Gastrocnemius medialis (tissue), 4 donors: ENCODE measurements at regions not wholly inside any gene's neighbourhood (a gene's known extent, or its start where the extent isn't known, plus 50 kb on each side); places are given as distances from the start of the nearest gene placed in this dataset.

Experiments
- CTCF ChIP-seq, 5 experiments: fragments of 450-650 bp in 3 of 5; fragments of 200-600 bp in 2 of 5; sonication (generic) in 2 of 5; IDR thresholded peaks in 4 of 5; conservative IDR thresholded peaks in 1 of 5; 1 replicate in 4 of 5; 2 replicates in 1 of 5; pipeline ENCODE4 v1.5.1; 2016 to 2019; ENCODE audit warnings: antibody characterized with exemption in 5 of 5, mild to moderate bottlenecking in 3 of 5, moderate library complexity in 3 of 5
- POLR2A ChIP-seq, 2 donors: fragments of 450-650 bp; IDR thresholded peaks; one replicate each; pipeline ENCODE4 v1.6.1; 2017; ENCODE audit warnings: antibody characterized with exemption in 2 of 2, mild to moderate bottlenecking in 2 of 2, moderate library complexity in 2 of 2

GRCh38 chr5:173812811-173813550, 75.2 kb upstream of the CPEB4 start:
- TF ChIP-seq POLR2A (IDR thresholded peaks at IDR 0.05) (no peak), CTCF (IDR thresholded peaks at IDR 0.05 in 4 of 5, conservative IDR thresholded peaks at IDR 0.05 in 1 of 5) (no peak)
